GOT3 (cell line): ENCODE measurements at regions not wholly inside any gene's neighbourhood (a gene's known extent, or its start where the extent isn't known, plus 50 kb on each side); places are given as distances from the start of the nearest gene placed in this dataset.
"Not testable (repeated sequence)": the region's sequence is repeated elsewhere in the genome, so short reads cannot be mapped to it uniquely, and the experiment has no call there.

Experiments
- DNase-seq: peaks from one replicate; lab custom pipeline; 2025; ENCODE audit warnings: mixed read lengths; lab: John Stamatoyannopoulos, UW

DNA sequence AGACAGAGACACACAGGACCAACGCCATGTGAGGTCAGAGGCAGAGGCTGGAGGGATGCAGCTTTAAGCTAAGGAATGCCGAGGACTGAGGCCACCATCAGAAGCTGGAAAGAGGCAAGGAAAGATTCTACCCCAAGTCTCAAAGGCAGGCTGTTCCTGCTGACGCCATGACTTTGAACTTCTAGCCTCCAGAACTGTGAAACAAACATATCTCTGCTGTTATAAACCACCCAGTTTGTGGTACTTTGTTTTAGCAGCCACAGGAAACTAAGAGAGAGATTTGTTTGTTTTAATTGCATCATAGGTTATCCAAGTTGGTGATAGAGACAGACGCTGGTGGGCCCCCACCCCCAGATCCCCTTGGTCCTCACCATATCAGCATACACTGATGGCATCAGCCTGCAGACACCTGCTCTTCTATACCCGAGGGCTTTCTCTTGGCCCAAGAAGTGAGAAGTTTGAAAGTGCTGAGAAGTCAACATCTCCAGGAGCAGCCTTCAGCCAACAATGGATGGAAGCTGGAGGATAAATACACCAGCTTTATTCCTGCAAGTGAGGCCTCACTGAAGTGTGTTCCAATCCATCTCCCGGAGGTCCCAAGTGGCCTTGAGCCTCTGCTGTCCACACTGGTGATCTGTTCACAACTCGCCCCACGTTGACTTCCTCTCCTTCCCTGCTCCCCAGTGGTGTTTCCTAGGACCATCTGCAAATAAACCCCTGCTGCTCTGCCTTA, 154.7 kb downstream of the BTBD3 start:
- DNase-seq: no peak

DNA sequence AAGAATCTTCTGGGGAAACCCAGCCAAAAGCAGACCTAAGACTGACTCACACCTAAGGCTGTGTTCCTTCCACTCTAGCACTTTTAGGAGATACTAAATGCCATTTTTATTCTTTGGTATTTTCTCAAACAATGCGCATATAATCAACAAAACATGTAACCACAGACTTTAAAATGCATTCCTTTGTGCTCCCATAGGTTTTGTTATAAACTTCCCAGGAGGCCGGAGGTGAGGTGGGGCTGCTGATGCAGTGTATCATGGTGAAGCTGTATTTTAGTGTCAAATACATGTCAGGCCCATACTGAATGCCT, 155.2 kb downstream of the BTBD3 start:
- no peak for DNase-seq

DNA sequence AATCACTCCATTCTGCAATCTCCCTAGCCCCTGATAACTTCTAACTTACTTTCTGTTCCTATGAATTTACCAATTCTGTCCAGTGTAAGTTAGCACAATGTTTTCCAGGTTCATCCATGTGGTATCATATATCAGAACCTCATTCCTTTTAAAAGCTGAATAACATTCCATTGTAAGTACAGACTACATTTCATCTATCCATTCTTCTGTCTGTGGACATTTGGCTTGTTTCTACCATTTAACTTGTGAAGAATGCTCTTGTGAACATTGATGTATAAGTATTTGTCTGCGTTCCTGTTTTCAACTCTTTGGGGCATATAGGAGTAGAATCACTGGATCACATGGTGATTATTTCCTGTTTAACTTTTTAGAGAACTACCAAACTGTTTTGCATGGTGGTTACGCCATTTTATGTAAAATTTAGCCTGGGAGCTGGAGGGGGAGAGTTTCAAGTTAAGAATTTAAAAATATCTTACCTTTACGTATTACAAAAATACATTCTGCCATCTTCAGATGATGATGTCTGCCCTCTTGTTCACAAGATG, 156.5 kb downstream of the BTBD3 start:
- DNase-seq: no peak

DNA sequence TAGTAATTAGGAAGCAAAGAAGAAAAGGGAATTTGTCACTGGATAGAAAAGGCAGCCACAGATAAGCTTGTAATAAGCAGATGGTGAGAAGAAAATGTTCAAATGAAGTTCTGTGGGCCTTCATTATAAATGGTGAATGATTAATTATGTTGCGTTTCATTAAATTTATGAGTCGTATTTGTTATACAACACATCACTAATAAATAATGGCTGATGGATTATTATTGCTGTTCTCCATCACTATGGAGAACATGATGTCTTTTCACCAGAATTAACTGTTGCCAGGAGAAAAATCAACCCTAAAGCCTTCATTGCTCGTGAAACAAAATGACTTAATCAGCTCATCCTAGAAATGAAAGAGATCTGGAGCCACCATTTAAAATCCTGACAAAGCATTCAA, 158.5 kb downstream of the BTBD3 start:
- no peak for DNase-seq

DNA sequence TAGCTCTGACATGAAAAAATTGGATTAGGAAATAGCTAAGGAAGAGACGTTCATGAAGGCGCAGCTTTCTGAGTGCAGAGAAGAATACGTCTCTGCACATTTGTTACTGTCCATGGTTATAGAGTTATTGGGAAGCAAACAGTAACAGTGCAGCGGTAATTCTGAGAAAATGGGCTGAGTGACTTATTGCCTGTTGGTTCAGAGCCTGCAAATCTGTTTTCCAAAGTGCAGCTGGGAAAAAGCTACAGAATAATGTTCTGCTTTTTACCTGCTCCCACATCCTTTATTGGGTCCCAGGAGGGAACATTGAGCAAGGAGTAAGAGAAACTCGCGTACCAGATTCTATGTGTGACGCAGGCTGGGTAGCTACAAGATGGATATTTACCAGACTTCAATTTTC, 160.2 kb downstream of the BTBD3 start:
- no peak for DNase-seq

DNA sequence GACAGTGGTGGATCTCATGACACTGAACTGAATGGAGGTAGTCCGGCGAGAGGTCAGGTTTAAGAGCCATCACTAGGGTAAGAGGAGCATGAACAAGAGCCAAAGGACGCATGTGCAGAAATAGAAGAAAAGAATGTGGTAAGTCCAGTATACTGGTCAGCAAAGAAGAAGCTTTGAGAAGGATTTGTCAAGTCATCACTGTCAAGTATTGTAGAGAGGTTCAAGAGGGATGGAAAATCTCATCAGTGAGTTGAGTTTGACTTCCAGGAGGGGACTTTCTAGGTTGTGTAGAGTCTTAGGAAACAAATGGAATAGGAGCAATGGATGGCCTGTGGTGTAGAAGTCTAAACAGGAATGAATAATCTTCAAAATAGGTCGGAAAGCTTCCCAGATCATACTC, 161.8 kb downstream of the BTBD3 start:
- DNase-seq: no peak

DNA sequence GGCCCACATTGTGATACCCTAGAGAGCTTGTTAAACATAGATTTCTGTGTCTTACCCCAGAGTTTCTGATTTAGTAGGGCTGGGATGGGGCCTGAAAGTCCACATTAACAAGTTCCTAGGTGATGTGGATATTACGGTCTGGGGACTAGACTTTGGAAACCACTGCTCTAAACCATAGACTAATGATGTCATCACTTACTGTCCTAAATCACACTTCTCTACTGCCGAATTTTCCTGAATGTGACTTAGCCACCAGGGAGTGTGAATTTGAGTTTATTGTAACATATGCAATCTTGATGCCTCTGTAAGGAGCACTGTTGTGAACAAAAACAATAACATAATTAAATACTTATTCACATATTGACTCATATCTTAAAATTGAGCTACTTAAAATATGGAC, 165.6 kb downstream of the BTBD3 start:
- no peak for DNase-seq

DNA sequence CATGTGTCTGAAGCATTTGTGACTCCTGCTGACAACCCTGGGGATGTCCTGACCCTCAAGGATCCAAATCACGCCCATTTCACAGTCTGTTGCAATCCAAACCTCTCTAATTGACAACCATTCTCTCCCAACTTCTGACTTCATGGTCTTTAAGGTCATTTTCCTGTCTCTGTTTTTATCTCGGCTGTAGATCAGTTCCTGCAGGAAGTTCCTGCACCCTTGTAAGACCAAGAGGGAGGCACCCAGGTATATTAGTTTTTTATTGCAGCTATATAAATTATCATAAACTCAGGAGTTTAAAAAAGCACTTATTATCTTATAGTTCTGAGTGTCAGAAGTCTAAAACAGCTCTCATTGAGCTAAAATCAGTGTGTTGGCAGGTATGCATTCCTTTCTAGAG, 166.8 kb downstream of the BTBD3 start:
- DNase-seq: no peak

DNA sequence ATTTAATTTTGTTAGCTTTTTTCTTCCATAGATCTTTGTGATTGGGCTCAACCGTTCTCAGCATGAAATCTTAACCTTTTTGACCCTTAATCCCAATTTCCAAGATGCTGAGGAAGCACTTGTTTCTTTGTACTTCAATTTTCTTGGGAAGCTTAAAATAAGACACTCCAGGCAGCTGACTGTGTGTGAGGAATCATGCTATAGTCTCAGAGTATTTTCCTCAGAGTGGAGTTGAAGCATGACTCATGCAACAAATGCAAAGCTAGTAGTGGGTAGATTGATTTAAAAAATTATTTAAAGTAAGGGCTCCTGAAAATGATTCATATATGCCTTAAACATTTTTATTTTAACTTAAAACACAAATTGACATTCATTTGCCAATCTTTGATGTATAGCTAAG, 168.7 kb downstream of the BTBD3 start:
- no peak for DNase-seq

DNA sequence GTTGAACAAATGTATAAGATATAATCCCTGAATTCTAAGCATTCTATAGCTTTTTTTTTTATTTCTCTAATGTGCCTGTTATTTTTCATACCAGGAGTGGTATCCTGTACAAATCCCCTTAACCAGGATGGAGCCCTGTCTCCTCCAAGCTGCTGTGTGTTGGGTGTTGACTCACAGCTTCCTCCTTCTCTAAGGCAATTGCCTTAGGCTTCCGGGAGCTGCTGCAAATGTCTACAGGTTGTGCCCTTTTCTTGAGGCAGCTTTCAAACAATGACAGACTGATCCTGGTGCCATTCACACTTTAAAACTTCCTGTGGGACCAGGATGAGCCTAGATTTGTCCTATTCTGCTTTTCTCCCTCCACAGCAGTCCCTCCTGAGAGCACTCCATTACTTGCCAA, 173.2 kb downstream of the BTBD3 start:
- no peak for DNase-seq

DNA sequence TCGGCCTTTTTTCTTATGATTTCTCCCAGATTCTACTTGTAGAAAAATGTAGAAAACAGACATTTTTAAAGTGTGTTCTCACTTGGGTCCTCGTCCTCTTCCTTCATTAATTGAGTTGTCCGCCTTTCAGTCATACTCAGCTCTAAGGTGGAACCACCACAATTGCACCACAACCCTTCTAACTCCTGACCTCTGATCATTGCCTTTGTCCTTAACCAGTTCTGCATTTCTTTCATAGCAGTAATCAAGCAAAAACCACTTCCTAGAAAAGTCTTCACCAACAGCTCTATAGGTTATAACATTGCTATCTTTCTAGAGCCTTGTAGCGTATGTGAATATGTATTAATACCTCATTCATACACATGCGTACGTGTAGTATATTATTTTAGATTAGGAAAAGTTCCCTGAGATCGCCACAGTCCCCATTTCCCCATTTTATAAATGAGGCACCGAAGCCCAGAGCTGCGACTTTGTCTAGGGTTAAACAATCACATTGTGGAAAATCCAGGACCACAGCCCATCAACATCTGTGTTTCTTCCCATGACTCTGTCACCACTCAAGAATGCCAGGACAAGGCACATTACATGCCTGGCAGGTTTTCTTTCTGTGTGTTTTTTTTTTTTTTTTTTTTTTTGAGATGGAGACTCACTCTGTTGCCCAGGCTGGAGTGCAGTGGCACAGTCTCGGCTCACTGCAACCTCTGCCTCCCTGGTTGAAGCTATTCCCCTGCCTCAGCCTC, 175.5 kb downstream of the BTBD3 start:
- DNase-seq: no peak

DNA sequence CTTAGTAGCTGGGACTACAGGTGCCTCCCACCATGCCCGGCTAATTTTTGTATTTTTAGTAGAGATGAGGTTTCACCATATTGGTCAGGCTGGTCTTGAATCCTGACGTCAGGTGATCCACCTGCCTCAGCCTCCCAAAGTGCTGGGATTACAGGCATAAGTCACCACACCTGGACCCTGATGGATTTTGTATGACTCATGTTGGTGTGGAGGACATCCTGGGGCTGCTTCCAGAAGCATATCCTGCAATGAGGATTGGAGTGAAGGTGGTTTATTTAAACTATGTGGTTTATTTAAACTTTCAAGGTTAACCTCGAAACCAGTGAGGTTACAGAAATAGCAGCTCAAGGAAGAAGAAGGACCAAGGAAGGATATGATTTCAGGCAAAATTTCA, 176.1 kb downstream of the BTBD3 start:
- not testable (repeated sequence) for DNase-seq

DNA sequence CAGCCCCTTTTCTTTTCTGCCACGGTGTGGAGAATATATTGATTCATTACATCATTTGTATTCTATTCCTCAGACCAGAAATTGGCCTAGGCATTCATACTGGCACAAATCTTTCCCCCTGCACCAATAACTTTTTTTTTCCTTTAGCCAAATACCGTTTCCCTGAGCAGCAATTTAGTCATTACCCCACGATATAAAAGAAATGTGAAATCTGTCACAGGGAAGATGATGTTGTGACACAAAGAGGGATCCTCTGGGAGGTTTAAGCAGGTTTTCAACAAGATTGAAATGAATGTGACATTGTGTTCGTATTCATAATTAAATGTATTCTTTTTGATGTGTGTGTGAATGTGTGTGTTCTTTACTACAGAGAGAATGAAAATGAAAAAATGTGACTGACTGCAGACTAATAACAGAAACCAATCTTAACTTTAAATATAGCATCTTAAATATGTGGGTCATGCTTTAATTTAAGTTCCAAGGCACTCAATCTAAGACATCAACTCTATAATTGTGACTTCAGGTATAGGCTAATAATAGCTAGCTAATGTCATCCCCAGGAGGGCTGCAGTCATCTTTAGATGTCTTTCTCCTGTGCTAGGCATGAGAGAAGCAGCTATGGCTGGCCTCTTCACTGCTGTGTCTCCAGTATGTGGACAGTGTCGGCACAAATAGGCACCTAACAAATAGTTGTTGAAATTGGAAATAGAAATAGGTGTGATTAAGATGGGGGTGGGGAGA, 177.7 kb downstream of the BTBD3 start:
- no peak for DNase-seq

DNA sequence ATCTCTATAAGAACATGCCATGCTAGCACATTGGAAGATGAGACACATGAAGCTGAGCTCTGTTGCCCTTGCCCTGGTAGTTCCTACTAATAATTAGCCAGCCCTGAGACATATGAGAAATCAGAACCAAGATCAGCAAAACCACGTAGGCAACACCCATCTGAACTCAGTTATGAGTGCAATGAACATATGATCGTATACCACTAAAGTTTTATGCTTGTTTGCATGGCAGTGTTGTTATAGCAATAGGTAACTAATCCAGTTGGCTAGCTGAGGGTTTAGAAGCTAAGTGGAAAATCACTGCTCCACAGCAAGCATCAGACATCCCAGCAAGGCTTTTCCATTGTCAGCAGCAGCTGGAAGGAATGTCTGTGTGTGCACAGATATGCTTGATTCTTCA, 180.7 kb downstream of the BTBD3 start:
- no peak for DNase-seq

DNA sequence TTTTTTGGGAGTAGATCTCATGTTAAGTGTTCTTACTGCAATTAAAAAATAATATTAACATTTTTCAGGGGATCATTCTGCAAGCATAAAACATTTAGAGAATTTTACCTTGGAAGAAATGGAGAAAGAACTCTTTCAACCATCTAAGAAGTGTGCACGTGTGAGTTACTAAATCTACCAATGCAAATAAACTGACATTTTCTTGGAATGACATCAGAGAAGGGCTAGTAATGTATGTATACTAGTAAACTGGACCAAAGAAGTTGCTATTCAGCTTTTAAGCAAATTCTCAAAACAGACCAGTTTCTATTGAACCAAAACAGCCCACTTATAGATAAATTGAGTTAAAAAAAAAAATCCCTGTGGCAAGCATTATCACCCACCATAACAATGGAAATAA, 191.2 kb downstream of the BTBD3 start:
- no peak for DNase-seq

DNA sequence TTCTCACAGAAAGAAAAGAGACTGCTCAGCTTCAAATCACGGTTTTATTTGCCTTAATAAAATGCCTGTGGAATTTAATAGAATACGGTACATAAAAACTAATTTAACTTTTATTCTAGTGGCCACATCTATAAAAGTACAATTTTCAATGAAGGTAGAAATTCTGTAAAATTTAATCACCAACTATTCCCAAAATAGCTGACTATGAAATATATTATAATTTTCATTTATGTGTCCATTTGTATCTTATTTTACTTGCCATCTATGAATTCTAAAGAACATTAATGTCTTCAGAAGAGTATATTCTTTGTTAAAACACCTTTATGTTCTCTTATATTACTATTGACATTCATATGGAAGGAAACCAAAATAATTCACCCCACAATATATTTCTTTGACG, 192.6 kb downstream of the BTBD3 start:
- no peak for DNase-seq

DNA sequence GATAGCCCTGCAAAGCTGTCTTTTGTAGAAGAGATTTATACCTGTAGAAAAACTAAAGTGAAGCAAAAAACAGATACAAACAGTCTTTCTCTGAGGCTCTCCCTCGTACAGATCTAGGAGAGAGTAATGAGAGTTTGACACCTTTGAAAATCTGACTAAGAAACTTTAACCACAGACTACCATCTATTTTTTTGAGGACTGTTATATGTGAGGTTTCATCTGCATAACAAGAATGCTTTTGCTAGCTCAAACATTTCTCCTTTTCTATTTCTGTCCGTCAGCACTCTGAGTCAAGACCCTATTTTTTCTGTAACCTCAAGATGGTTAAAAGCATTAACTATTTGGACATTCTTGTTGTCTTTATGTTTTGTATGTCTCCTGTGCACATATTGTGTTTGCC, 193.0 kb downstream of the BTBD3 start:
- DNase-seq: no peak

DNA sequence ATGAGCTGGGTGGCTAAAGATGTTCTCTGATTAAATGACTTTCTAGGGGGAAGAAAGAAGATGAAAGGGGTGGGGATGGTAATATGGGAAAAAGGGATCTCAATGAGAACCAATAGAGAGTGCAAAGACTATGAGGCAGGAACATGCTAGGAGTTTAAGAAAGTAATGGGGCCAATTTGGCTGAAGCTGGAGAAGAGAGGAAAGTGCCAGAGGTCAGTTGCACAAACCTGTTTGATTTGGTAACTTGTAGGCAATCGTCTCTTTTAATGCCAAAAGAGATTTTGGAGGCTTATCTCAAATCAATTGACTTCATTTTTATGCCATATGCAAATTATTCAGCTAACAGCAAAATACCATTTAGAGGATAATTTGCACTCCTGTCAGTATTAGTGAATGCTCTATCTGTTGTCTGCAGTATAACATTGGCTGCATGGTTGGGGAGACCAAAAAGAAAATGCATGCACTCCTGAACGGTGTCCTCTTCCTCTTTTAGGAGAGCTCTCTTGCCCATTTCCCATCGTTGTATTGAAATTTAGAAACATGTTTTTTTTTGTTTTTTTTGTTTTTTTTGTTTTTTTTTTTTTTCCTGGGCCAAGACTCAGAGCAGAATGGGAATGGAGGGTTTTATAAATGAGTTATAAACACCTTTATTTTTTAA, 193.9 kb downstream of the BTBD3 start:
- DNase-seq: no peak

DNA sequence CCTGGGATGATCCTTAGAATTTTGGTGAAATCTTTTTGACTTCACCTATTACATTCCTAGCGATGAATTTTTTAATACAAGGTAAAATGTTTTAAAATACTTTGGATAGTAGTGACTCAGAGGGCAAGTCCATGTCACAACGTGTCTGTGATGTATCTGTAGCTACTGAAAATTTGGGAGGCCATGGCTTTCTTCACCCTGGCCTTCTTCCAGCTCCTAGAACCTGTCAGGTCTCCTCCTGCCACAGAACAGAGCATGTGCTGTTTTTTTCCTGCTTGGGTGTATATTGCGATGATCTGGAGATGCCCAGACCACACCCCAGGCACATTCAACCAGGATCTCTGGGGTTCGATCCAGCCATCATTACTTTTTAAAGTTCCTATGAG, 194.4 kb downstream of the BTBD3 start:
- no peak for DNase-seq

DNA sequence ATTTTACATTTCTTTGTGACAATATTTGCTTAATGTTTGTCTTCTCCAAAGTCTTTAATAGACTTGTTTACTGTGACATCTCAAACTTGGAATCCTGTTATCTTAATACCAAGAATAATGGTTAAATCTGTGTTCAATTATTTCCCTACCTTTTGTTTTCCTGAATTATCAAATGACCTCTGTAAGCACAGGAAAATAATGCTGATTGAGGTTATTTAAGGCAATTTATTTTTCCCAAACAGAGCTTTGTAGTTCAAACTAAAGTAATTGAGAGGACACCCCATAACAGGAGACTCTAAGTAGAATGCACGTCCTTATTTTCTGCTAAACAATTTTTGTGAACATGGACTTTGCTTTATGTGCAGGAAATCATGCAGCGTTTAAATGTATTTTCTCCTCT, 195.0 kb downstream of the BTBD3 start:
- DNase-seq: no peak

DNA sequence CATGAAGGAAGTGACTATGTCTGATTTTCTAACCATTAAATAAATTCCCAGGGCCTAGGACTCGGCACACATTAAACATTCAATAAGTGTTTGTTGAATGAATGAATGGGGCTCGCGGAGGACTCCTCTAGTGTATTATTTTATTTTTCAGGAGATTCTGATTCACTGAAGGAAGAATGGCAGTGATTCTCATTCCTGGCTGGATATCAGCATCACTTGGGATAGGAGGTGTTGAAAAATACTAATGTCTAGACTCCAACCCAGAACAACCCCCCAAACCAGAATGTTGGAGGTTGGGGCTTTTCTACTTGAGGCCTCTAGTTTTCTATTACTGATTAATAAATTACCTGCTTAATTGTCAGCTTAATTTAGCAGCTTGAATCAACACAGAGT, 195.4 kb downstream of the BTBD3 start:
- no peak for DNase-seq
